ENCODE measurements at regions not wholly inside any gene's neighbourhood (a gene's known extent, or its start where the extent isn't known, plus 50 kb on each side); places are given as distances from the start of the nearest gene placed in this dataset.

DNA sequence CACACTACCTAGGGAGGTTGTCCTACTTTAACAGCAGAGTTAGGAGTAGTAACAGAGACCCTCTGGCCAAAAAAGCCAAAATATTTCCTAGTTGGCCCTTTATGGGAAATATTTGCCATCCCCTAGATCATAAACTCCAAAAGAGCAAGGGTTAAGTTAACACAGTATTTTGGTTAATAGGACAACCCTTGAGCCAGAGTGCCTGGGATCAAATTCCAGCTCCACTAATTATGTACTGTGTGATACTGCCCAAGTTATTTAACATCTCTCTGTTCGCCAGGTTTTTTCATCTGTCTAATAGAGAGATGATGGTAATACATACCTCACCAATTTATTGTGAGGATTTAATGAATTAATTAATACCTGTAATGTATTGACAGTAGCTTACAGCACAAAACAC, 767.4 kb downstream of the KCNJ2 start:
- no peak for TF ChIP-seq CTCF (IDR thresholded peaks at IDR 0.05; ENCODE audit: low read length)
- no peak for TF ChIP-seq EZH2 (IDR thresholded peaks at IDR 0.05; ENCODE audit: borderline replicate concordance, low read length)

Measured in OCI-LY1 (cell line).